Activated CD8-positive, alpha-beta memory T cell treated with anti-CD3 and anti-CD28 coated beads, Interleukin-2, amount 50 U/mL, for 48 hours (primary cell): ENCODE measurements at regions not wholly inside any gene's neighbourhood (a gene's known extent, or its start where the extent isn't known, plus 50 kb on each side); places are given as distances from the start of the nearest gene placed in this dataset.
"Not testable (repeated sequence)": the region's sequence is repeated elsewhere in the genome, so short reads cannot be mapped to it uniquely, and the experiment has no call there.

Experiments used
- DNase-seq: peaks from one replicate; pipeline ENCODE4 v3.0.0-alpha.2; 2020

DNA sequence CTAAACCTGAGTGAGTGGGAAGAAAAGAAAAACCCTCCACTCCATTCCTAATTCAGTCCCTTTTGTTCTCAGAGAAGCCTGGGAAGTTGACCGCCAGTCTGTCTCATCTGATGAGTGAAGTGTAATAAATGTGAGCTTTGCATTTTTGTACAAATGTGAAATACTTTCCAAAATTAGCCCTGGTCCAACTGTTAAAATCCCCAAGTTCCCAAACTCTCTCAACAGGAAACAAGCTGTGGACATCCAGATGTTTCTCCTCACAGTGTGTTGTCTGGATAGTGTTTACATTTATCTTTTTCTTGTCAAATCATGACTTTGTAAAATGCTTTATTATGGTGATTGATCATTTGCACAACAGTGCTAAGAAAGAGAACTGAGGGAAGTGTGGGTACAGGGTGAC, 145.1 kb downstream of the TM2D1 start:
- no peak for DNase-seq

DNA sequence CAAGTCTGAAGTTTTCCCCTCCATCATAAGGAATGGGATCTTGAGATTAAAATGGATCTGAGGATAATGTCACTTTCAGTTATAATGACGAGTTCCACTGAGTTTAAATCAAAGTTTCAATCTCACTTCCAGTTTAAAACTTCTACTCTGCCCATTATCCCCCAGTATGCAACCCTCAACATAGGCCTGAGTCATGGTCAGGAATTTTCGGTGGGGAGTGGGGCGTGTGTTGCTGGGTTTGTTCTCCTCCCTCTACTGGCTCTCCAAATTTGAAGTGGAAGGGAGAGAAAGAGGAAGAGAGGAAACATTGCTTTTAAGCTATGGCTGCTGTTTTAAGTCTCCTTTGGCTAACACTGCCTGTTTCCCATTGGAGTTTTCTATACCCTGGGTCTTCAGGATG, 152.9 kb downstream of the TM2D1 start:
- DNase-seq = no peak

DNA sequence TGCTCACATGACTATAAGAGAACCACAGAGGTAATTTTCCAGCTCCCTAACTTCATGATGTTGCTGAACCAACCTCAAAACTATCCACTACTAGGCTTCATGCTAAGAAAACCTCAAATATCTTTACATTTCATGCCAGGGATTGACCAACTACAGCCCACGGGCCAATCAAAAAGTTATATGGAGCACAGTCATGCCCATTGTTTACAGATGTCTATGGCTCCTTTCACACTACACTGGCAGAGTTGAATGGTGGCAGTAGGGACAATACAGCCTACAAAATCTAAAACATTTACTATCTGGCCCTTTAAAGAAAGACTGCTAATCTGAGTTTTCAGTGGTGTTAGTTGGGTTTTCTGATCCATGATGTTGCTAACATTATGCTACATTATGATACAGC, 154.8 kb downstream of the TM2D1 start:
- DNase-seq = no peak

DNA sequence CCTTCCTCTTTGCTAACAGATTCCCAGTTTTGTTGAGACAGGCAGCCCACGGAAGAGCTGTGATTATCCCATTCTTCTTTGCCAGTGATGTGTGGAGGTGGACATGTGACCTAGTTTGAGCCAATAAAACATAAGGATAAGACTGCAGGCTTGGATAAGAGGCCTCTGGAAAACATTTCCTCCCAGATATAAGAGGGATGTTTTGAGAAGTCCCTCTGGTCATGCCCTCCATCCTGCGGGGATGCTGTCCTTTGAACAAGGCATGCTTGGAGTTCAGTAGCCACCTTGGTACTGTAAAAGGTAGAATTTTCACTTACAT, 155.7 kb downstream of the TM2D1 start:
- DNase-seq = no peak

DNA sequence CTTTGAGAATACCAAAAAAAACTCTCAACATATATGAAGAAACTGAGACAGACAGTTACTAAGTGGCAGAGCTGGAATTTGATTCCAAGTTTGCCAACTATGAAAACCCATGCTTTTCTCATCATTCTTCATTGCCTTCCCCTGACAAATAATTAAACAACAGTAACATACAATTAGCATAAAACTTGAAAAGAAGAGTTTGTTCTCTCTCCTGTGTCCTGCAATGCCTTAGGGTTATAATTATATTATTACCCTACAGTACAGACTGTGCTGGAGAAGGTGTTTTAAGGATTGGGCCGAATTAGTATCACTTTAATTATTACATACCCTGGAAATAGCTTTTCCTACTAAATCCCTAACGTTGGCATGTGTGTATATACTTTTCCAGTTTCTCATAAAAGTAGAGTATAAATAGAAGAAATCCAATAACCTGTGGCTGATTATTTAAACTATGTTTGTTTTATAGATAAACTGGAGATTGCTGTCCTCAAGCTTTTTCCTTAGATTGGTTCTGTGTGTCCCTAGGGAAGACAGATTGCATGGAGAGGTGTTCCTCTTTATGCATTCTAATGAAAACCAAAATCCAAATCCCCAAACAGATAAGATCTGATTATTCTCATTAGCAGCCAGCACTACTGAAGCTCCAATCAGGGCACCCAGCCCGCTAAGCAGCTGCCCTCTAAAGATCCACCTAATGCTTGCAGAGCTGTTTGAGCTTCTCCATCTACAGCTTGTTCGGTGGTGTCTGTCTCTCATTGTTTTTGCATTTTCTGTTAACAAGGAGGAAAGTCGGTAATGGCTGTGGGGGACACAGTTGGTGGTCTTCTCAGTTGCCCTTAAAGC, 156.3 kb downstream of the TM2D1 start:
- no peak for DNase-seq

DNA sequence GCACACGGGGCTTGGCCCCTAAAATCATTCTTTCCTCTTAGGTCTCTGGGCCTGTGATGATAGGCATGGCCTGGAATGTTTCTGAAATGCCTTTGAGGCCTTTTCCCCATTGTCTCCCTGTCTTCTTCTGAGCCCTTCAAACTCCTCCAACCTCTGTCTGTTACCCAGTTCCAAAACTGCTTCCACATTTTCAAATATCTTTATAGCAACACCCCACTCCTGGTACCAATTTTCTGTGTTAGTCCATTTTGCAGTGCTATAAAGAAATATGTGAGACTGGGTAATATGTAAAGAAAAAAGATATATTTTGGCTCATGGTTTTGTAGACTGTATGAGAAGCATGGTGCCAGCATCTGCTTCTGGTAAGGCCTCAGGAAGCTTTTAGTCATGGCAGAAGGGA, 158.8 kb downstream of the TM2D1 start:
- DNase-seq = no peak

DNA sequence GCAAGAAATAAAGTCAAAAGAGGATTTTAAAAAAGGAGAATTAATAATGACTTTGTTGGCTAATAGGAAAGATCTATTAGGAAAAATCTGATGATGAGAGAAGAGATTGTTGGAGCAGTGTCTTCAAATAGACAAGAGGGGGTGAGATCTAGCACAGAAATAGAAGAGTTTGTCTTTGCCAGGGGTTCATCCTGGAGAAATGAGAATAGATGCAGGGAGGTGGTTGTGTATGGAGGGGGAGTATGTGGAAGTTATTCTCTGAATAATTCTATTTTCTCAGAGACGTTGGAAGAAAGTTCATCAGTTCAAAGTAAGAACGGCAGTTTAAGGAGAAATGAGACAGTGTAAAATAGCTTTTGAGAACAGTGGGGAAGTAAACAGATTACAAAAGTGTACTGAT, 161.3 kb downstream of the TM2D1 start:
- no peak for DNase-seq

DNA sequence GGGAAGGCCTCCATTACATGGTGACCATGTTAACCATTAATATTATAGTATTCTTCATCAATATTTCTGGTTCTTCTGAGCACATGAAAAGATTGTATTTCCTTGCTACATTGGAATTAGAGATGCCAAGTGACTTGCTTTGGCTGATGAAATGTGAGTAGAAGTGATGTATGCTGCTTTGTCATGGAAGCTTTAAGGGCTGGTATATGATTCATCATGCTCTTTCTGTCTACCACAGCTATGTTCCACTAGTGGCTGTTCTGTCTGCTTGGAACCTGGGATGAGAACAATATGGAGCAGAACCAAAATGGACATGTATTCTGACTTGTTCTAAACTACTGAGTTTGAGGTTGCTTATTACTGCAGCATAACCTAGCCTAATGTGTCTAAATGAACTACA, 163.3 kb downstream of the TM2D1 start:
- DNase-seq = no peak

DNA sequence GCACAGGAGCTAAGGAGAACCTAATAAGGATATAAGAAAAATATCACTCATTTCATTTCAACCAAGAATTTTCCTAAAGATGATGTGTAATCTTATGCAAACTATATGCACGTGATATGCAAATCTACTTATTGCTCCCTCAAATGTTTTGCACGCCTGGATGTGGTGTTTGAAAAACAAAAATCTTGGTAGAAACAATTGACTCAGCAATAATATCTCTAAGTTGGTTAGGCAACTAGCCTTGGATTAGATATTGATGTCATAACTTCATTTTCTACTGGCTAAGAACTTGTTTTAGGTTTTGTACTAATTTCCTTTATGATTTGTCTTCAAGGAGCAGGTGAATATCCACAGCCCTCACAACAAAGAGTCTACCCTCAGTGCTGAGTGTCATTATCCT, 164.6 kb downstream of the TM2D1 start:
- no peak for DNase-seq

DNA sequence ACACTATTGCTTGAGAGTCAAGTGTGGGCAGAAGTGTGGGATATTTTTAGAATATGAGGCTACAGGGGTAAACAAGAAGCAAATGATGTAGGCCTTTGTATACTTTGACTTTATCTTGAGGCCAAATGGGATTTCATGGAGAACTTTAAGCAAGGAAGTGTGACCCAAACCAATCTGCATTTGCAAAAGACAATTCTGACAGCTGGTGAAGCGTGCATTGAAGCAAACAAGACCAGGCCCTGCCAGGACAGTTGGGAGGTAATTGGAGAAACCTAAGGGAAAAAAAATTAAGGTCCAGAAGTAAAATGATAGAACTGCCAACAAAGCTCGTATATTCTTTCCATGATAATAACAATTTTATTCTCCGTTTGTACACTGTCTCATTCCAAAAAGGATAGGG, 168.3 kb downstream of the TM2D1 start:
- DNase-seq = no peak

DNA sequence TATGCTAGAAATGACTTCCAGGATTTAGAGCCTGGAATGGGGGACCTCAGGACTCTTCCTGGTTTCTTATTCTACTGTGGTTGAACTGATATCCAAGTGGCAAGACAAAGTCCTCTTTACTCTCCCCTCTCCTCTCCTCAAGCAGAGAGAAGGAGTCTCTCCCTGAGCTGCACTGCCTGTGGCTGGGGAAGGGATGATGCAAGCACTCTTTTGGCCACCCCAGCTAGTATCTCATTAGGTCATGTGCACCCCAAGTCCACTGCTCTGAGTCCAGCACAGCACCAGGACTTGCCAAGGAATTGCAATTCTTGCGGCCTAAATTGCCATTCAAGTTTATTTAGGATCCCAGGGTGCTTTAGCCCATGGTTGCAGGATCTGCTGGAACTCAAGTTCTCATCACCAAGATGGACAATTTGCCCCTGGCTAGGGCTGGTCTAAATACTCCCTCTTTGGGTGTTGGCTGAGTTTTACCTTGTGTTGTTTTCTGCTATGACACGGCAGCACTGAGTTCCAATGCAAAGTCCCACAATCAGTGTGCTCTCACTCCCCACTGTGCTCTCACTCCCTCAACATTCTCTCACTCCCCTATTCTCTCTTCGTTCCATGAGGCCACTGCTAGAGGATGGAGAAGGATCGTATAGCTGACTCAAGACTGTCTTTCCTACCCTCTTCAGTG, 172.2 kb downstream of the TM2D1 start:
- no peak for DNase-seq

DNA sequence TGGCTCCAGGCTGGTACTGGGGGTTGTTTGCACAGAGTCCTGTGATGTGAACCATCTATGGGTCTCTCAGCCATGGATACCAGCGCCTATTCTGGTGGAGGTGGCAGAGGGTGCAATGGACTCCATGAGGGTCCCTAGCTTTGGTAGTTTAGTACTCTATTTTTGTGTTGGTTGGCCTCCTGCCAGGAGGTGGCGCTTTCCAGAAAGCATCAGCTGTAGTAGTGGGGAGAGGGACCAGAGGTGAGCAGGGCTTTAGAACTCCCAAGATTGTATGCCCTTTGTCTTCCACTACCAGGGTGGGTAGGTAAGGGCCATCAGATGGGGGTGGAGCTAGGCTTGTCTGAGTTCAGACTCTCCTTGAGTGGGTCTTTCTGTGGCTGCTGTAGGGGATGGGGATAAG, 177.6 kb downstream of the TM2D1 start:
- DNase-seq = not testable (repeated sequence)

DNA sequence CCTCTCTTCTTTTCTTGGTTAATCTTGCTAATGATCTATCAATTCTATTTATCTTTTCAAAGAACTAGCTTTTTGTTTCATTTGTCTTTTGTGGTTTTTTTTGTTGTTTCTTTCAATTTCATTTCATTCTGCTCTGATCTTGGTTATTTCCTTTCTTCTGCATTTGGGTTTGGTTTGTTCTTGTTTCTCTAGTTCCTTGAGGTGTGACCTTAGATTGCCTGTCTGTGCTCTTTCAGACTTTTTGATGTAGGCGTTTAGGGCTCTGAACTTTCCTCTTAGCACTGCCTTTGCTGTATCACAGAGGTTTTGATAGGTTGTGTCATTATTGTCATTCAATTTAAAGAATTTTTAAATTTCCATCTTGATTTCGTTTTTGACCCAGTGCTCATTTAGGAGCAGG, 180.1 kb downstream of the TM2D1 start:
- not testable (repeated sequence) for DNase-seq

DNA sequence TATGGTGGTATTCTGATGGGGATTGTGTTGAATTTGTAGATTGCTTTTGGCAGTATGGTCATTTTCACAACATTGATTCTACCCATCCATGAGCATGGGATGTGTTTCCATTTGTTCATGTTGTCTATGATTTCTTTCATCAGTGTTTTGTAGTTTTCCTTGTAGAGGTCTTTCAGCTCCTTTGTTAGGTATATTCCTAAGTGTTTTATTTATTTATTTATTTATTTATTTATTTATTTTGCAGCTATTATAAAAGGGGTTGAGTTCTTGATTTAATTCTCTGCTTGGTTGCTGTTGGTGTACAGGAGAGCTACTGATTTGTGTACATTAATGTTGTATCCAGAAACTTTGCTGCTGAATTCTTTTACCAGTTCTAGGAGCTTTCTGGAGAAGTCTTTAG, 181.4 kb downstream of the TM2D1 start:
- DNase-seq = not testable (repeated sequence)

DNA sequence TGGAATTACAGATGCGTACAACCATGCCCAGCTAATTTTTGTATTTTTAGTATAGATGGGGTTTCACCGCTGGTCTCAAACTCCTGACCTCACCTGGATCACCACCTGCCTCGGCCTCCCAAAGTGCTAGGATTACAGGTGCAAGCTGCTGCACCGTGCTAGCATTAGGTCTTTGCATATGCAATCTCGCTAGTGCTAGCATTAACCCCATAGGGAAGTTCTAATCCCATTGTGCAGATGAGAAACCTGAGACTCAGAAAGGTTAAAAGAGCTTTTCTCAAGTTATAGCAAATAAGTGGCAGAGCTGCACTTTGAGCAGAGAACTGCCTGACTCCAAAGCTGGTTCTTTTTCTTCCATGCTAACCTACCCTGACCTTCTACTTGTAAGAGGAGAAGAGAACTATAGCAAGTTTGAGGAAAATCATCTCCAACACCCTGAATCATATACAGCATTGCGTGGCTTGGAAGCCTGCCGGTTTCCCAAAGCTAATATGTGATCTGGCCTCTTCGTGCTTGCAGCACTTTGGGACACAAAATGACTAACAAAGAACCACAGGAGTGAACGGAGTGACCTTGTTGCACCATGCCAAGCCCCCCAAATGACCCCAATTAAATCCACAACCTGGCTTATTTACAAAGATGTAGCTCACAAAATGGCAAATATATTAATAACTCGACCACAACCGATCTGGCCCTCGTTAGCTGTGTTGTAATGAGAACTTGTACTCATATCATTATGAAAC, 185.1 kb downstream of the TM2D1 start:
- DNase-seq = no peak

DNA sequence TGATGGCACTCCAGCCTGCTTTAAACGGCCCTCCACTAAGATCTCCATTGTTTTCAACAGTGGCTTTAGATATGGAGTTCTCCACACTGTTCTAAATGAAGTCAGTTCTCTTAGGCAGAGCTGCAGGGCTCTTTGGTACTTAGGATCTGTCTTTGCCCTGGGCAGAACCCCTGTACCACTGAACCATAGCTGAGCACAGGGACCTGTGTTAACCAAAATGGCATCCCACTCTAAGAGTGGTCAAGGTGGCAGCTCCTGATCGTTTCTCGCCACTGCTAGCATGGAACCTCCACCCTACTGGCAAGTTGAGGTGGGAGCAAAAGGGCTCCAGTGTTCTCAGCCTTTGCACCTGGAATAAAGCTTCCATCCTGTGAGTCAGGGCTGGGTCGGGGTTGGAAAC, 186.7 kb downstream of the TM2D1 start:
- no peak for DNase-seq

DNA sequence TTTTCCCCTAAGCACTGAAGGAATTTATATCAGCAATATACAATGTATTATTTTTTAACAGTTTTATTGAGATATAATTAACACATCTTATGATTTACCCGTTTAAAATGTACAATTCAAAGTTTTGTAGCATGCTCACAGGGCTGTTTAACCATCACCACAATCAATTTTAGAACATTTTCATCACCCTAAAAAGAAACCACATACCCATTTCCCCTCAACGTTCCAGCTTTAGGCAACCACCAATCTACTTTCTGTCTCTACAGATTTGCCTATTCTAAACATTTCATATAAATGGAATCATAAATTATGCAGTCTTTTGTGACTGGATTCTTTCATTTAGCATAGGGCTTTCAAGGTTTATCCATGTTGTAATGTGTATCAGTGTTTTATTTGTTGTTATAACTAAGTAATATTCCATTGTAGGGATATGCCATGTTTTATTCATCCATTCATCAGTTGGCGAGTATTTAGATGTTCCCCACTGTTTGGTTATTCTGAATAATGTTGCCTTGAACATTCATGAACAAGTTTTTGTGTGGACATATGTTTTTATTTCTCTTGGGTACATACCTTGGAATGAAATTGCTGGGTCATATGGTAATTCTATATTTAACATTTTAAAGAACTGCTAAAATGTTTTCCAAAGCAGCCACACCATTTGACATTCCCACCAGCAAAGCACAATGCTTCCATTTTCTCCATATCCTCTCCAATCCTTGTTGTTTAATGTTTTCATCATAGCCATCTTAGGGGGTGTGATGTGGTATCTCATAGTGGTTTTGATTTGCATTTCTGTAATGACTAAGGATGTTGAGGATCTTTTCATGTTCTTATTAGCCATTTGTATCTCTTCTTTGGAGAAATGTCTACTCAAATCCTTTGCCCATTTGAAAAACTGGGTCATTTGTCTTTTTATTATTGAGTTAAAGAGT, 188.5 kb downstream of the TM2D1 start:
- DNase-seq = no peak

DNA sequence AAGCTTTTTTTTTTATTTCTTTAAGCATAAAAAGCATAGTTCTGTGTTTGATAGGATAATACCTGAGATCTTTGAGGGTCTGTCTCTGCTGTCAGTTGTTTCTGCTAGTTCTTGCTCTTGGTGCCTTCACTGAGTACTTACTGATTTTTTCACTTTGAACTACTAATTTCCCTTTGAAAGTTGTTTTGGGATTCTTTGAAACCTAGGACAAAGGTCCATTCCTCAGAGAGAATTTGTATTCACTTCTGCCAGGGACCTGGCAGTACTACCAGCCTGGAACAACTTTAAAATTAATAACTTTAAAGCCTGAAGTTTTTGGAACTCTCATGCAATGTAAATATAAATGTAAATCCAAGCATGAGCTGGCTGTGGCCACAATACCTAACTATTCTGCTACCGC, 190.1 kb downstream of the TM2D1 start:
- no peak for DNase-seq

DNA sequence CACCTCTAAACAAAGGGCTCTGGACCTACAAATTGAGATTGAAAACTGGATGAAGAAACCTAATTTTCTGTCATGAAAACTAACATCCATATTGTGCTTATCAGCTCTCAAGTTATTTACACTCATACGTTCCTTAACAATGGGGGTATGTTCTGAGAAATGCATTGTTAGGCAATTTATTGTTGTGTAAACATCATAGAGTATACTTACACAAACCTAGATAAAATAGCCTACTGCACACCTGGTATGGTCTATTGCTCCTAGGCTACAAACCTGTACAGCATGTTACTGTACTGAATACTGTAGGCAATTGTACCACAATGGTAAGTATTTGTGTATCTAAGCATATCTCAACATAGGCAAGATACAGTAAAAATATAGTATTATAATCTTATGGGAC, 191.4 kb downstream of the TM2D1 start:
- no peak for DNase-seq

DNA sequence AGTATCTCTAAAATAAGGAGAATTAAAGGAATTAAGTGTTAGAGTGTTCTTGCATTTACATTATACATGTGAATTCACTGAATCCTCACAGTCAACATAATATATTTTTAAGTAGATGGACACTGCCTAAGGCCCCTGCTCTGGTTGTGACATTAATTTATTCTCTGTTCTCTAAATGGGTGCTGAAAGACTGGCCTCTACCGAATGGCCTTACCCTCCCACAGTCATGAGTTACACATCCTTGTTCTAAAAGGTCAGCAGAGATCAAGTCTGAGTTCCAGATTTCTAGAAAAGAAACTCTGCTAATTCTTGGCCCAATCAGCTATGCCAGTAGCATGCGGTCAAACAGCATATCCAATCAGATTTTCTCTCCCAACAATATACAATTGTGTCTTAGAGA, 193.2 kb downstream of the TM2D1 start:
- DNase-seq = no peak

DNA sequence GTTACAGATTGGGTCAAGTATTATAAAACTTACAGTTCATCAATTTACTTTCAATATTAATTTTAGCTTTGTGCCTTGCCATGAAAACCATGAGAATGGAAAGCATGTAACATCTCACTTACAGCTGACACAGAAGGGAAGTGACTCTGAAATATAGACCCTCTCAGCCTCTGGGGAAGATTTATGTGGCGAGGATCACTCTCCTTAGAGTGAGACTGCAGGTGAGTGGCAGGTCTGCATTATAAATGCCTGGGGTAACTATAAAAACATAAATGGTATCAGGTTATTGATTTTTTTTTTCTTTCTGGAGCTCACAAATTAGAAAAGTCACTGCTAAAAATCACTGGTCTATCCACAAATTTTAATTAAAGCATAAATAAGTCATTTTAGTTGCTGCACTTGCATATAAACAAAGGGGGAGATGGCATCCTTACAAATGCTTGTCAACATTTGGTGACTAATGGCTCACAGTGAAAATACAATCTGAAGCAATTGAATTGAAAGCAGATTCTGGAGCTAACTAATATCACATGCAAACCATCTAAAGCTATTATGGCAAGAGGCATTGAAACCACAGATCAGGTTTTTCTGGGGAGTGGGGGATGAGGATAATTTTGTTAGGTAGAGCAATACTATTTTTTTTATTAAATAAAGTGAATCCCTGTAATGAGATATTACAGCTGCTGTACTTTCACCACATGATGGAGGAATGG, 200.9 kb downstream of the TM2D1 start:
- DNase-seq = no peak

DNA sequence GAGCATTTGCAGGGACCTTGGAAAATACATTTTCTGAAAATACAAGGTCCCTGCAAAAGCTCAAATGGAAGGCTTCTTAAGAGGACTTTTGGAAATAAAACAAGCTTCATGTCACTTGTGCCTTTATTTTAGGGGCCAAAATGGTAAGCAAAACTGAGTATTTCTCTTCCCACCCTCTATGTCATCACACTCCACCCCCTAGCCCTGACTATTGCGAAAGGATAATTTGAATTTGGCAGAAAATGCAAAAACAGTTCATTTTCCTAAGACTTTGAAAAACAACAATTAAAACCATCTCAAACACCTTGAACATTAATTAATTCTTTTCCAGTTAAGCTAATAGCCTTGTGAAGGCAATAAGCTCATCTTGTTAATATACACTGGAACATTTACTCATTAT, 201.7 kb downstream of the TM2D1 start:
- no peak for DNase-seq
